HG03571 (cell line): ENCODE measurements at regions not wholly inside any gene's neighbourhood (a gene's known extent, or its start where the extent isn't known, plus 50 kb on each side); places are given as distances from the start of the nearest gene placed in this dataset.
"Not testable (repeated sequence)": the region's sequence is repeated elsewhere in the genome, so short reads cannot be mapped to it uniquely, and the experiment has no call there.

Source experiments
- ATAC-seq: cut with Tn5 transposase; IDR thresholded peaks from one replicate; pipeline ENCODE4 v1.9.1; 2021; ENCODE audit not compliant: unreplicated experiment

DNA sequence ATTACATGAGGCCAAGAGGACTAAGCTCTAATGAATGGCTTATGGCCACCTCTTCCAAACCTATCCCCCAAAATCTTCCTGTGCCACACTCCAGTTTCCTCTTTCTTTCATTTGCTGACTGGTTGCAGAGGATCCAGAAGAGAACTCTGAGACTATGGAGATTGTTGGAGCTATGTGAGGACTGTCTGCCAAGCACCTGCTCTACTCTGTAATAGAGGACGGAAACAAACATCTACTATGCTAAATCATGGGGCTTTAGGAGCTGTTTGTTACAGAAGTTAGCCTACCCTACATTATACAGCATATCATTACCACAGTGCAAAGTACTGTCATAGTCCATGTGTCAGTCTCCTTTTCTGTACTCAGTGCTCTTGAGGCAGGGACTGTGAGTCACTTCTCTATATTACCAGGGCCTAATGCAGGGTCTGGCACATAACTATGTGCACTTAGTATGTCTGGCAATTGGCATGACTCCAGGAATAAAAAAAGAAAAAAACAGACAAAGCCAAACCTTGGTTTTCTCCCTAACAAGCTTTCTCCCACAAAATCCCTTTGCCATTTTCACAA, 95.1 kb downstream of the RPAP3 start:
- ATAC-seq, result no peak

- ATAC-seq, result no peak
These were observed 96.0 kb downstream of the RPAP3 start for GRCh38 chr12:47609806-47610205.

DNA sequence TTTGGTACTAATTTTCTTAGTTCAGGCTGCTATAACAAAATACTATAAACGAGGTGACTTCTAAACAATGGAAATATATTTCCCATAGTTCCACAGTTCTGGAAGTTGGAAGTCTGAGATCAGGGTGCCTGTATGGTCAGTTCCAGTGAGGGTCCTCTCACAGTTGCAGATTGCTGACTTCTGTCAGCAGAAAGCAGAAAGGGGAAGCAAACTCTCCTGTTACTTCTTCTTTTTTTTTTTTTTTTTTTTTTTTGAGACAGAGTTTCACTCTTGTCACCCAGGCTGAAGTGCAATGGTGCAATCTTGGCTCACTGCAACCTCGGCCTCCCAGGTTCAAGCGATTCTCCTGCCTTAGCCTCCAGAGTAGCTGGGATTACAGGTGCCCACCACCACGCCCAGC, 97.2 kb downstream of the RPAP3 start:
- ATAC-seq, result not testable (repeated sequence)

DNA sequence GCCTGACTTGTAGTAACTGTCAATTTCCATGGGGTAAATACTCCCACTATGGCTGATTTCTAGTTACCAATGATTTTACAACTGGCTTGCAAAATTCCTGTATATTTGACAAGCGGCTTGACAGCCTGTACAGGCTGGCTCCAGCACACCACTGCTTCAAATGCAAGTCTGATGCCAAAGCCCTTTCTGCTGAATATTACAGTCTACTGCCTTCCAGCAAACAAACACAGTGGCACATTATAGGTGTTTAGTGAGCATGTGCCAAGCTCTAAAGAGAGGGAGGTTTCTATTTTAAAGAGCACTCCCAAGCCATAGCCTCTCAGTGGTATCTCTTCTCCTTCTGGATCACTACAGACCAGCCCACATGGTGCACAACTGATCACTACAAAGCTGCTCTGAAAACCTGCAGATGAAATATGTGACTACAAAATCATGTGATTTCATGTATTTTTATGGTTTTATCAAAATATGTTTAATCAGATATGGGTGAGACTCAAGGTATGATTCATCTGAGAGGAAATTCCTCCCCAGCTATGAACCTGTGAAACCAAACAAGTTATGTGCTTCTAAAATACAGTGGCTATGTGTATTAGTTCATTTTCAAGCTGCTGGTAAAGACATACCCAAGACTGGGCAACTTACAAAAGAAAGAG, 101.5 kb downstream of the RPAP3 start:
- no peak for ATAC-seq

DNA sequence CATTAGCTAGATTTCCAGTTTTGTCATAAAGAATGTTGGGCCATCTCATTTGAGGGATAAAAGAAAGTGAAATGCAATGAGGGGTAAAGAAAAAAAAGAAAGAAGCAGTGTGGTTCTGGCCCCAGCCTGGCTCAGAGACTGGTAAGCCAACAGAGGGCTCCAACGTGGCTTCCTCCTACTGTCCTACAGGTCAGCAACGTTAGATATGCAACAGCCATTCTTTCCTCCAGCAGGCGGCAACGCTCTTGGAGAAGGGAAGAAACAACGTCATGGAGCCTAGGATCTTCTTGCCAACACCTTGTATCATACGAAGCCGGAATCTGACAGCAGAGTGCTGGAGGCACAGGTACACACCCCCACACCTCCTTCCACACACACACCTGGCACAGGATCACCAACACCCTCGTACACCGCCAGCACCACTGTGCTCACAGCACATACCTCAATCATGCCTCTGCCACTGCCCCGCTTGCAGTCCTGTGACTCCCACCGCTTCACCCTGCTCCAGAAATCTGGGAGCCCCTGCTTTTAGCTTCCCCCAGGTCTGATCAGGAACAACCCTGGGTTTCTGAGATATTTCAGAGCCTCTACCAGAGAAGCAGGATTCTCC, 102.8 kb downstream of the RPAP3 start:
- no peak for ATAC-seq

- no peak for ATAC-seq
These were observed 103.5 kb downstream of the RPAP3 start for GRCh38 chr12:47602325-47602724.

DNA sequence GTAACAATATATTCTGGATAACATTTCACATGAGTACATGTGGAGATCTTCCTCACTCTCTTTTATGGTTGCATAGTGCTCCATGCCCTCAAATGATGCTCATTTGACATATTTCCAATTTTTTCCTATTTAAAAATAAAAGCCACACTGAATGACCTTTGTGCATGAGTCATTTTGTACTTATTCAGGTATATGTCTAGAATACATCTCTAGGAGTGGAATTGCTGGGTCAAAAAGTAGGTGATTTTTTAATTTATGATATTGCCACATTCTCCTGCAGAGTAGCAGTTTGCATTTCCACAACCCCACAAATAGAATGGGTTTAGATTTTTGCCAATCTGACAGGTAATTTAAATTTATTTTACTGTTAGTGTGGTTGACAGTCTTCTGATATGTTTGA, 104.8 kb downstream of the RPAP3 start:
- ATAC-seq, result no peak

DNA sequence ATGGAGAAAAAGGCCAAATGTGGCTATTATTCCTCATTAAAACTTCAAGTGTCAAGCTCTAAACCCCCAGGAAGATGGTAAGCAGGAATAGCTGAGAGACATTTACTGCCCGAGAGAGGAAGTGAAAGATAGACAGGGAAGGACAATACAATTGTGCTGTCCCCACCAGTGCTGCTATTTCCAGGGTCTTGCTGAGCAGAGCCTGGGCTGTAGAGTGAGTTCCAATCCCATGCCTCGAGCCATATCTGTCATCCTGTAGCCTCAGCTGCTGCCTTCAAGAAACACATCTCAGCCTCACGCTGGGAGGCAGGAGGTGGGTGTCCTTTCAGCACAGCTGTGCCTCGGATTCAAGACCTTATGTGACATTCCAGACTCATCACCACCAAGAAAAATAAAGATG, 114.0 kb downstream of the RPAP3 start:
- no peak for ATAC-seq

DNA sequence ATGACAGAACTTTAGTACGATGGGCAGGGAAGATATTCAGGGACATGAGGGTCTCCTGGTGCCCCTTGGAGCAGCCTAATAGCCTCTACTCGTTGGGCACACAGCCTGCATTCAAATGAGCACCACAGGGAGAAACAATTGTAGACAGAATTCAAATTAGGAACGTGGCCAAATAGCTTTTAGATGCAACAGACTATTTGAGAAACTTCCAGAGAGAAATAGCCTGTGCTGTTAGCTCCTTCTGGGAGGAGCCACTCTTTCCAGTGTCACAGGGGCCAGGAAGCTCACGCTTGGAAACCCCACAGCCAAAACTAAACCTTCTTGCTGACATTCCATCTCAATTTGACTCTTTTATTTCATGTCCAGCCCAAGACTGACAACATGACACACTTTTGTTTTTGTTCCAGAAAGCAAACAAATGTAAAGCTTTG, 114.5 kb downstream of the RPAP3 start:
- no peak for ATAC-seq

DNA sequence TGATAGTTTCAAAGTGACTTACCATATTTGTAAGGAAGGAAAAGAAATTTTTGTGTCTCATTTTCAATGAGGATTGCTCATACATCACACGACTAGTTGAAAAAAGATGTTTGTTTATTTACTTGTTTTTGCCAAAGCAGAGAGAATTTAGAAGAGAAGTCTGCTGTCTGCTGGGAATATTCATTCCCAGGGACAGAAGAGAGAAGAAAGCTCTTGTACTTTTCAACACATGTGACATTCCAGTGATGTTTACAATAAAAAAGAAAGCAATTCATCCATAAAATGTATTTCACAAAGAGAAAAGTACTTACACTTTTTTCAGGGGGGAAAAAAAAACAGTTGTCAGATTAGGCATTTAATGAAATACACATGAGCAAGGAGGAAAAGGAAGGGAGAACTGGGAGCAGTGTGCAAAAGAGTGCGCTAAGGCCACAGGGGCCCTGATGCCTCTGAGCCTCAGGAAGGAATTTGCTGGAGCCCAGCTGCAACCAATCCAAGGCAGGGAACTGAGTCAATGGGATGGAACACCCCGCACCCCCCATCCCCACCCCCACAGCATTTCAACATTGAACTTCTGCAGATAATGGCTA, 115.0 kb downstream of the RPAP3 start:
- ATAC-seq, result no peak

GRCh38 chr12:47586952-47587669, 118.7 kb downstream of the RPAP3 start:
- ATAC-seq, result no peak

DNA sequence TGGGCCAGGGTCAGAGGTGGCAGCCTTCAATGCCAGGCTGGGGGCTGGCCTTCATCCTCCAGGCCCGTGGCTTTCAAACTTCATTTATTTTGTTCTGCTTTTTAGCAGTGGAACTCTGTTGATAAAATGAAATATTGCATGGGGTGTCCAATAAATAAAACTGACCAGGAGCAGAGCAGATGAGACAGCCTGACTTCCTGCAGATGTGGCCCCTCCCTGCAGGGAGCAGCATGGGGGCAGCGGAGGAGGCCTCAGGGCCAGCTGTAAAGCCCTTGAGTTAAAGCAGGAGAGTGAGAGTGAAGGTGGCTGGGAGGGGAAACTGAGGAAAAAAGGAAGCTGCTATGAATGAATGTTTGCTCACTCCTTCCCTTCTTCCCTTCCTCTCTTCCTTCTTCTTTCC, 120.3 kb downstream of the RPAP3 start:
- no peak for ATAC-seq

DNA sequence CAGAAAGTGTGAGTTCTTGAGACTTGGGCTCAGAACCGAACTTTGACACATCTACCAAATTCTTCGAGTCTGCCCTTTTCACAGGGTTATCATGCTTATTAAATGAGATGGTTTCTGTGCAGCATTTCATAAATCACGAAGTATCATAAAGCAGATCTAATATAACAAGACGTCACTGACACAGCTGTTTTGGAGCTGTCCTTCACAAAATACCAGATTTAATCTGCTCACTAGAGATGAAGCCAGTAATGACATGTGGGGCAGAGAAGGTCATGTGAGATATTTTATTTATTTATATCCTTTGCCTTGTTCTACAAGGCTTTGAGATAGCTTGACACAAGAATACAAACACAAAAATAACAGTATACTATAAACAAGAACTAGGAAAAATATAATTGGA, 127.0 kb downstream of the RPAP3 start:
- no peak for ATAC-seq

DNA sequence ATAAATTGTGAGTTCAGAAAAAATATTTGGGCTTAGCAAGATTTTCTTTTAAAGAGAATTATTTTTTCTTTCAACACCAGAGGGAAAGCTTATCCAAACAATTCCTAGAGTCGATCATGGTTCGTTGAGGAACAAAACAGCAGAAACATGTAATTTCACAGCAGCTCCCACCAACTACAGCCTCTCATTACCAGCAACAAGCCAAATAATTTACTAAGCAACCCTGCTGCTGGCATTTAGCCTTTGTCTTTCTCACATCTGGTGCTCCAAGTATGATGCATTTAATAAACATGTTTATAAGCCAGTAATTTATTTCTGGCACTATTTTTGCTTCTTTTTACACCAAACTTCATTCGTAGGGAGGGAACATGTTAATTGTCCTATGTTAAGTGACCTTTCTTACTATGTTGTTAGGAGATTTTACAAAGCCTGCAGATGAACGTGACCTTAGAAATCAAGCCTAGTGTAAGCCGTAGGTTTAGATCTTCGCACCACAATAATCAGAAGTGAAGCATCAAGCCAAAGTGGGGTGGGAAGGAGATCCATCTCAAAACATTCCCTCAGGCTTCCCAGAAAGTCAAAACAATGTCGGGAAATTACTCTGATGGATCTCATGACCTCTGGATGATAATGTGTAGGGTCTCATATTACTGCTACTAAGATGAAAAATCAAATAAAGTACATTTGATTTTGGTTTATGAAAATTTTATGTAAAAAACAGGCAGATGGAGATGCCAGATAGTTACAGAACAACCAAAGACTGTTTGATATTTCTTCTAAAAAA, 128.4 kb downstream of the RPAP3 start:
- no peak for ATAC-seq

- ATAC-seq, result no peak
These were observed 129.4 kb downstream of the RPAP3 start for GRCh38 chr12:47576289-47576945.

GRCh38 chr12:47574252-47575021, 131.4 kb downstream of the RPAP3 start:
- ATAC-seq, result no peak

GRCh38 chr12:47573146-47573659, 132.6 kb downstream of the RPAP3 start:
- no peak for ATAC-seq

DNA sequence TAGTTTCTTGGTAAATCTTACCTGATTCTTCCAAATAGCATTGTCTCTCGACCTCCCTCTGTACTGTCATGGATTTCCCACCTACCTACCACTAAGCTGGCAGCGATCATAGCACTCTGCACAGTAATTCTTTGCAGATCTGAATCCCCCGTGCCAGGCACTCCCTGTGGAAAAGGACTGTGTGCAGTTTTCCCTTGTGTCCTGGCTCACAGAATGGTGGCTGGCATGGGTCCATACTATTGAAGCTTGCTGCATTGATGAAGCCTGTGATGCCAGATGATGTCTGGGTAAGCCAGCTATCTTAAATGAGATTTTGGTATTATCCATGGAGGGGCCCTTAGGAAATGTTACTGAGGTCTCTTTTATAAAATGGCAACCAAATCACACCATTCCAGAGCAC, 135.7 kb downstream of the RPAP3 start:
- ATAC-seq, result no peak

GRCh38 chr12:47562201-47562600, 143.6 kb downstream of the RPAP3 start:
- ATAC-seq, result no peak
